ENCODE measurements at regions not wholly inside any gene's neighbourhood (a gene's known extent, or its start where the extent isn't known, plus 50 kb on each side); places are given as distances from the start of the nearest gene placed in this dataset.

GRCh38 chr5:116655431-116655830, 80.8 kb upstream of the SEMA6A start:
- TF ChIP-seq, protein P1, sequence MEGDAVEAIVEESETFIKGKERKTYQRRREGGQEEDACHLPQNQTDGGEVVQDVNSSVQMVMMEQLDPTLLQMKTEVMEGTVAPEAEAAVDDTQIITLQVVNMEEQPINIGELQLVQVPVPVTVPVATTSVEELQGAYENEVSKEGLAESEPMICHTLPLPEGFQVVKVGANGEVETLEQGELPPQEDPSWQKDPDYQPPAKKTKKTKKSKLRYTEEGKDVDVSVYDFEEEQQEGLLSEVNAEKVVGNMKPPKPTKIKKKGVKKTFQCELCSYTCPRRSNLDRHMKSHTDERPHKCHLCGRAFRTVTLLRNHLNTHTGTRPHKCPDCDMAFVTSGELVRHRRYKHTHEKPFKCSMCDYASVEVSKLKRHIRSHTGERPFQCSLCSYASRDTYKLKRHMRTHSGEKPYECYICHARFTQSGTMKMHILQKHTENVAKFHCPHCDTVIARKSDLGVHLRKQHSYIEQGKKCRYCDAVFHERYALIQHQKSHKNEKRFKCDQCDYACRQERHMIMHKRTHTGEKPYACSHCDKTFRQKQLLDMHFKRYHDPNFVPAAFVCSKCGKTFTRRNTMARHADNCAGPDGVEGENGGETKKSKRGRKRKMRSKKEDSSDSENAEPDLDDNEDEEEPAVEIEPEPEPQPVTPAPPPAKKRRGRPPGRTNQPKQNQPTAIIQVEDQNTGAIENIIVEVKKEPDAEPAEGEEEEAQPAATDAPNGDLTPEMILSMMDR (IDR thresholded peaks at IDR 0.05; ENCODE audit: insufficient read depth, low read length, severe bottlenecking): no peak
- DNase-seq (ENCODE audit: low read depth): peak; percentile 60
- FAIRE-seq: no peak
- Histone ChIP-seq H3K4me3 (ENCODE audit: low read depth, low read length) (no peak overlapping the region), H3K27me3 (ENCODE audit: control insufficient read depth, insufficient read depth, low read length) (no peaks in the 10 kb centered on the region), H3K36me3 (ENCODE audit: control insufficient read depth, insufficient read depth, low read length) (no peaks in the 10 kb centered on the region)

- DNase-seq (ENCODE audit: low read depth) (no peak), FAIRE-seq (no peak)
- TF ChIP-seq, protein P1 (IDR thresholded peaks at IDR 0.05; ENCODE audit: insufficient read depth, low read length, severe bottlenecking): no peak
- H3K36me3 ChIP-seq (ENCODE audit: control insufficient read depth, insufficient read depth, low read length): no peaks in the 10 kb centered on the region
- no peaks in the 10 kb centered on the region for H3K27me3 ChIP-seq (ENCODE audit: control insufficient read depth, insufficient read depth, low read length)
- H3K4me3 ChIP-seq (ENCODE audit: low read depth, low read length): no peak overlapping the region
These were observed 80.3 kb upstream of the SEMA6A start for GRCh38 chr5:116654925-116655324.

DNA sequence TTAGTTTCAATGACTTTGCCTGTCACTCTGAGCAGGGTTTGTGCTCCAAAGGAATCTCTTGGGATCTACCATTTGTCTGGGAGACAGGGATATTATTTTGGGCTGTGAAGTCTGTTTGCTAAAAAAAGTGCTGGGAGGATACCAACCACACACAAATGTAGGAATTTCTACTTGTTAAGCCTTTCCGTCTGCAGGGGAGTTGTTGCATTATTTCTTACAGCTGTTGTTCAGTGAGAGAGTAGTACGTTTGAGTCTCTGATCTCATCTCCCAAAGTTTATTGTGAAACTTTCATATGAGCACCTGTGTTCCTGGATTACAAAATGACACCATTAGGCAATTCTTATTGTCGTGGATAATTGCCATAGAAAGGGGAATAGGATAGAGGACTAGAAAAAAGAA, 78.3 kb upstream of the SEMA6A start:
- no peaks in the 10 kb centered on the region for H3K36me3 ChIP-seq (ENCODE audit: control insufficient read depth, insufficient read depth, low read length)
- no peak overlapping the region for H3K4me3 ChIP-seq (ENCODE audit: low read depth, low read length)
- no peaks in the 10 kb centered on the region for H3K27me3 ChIP-seq (ENCODE audit: control insufficient read depth, insufficient read depth, low read length)
- FAIRE-seq (no peak), DNase-seq (ENCODE audit: low read depth) (peak; percentile 76)
- TF ChIP-seq, protein P1 (IDR thresholded peaks at IDR 0.05; ENCODE audit: insufficient read depth, low read length, severe bottlenecking): no peak

- Histone ChIP-seq H3K27me3 (ENCODE audit: control insufficient read depth, insufficient read depth, low read length) (no peaks in the 10 kb centered on the region), H3K36me3 (ENCODE audit: control insufficient read depth, insufficient read depth, low read length) (no peaks in the 10 kb centered on the region), H3K4me3 (ENCODE audit: low read depth, low read length) (no peak overlapping the region)
- TF ChIP-seq, protein P1 (IDR thresholded peaks at IDR 0.05; ENCODE audit: insufficient read depth, low read length, severe bottlenecking): no peak
- peak; percentile 80 for DNase-seq (ENCODE audit: low read depth)
- peak; percentile 23 for FAIRE-seq
These were observed 77.6 kb upstream of the SEMA6A start for GRCh38 chr5:116652196-116652729.

DNA sequence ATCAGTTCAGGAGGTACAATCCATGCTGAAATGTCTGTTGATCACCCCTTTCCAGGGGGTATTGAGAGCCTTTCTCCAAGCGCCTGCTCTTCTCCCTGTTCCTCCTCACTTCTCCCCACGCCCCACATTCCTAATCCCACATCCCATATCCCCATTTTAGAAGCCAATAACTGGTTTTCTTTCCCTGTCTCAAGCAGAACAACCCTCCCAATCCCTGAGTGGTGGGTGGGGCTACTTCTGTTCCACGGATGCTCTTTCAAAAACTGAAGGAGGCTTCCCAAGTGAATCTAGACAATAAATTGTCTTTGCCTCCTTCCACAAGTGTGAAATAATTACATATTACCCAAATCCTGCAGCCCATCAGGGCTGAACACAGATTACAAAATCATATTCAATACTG, 77.0 kb upstream of the SEMA6A start:
- no peak for DNase-seq (ENCODE audit: low read depth)
- H3K36me3 ChIP-seq (ENCODE audit: control insufficient read depth, insufficient read depth, low read length): no peaks in the 10 kb centered on the region
- H3K4me3 ChIP-seq (ENCODE audit: low read depth, low read length): no peak overlapping the region
- H3K27me3 ChIP-seq (ENCODE audit: control insufficient read depth, insufficient read depth, low read length): no peaks in the 10 kb centered on the region
- TF ChIP-seq, protein P1 (IDR thresholded peaks at IDR 0.05; ENCODE audit: insufficient read depth, low read length, severe bottlenecking): no peak
- no peak for FAIRE-seq

GRCh38 chr5:116650964-116651363, 76.3 kb upstream of the SEMA6A start:
- DNase-seq (ENCODE audit: low read depth) (no peak), FAIRE-seq (no peak)
- Histone ChIP-seq H3K36me3 (ENCODE audit: control insufficient read depth, insufficient read depth, low read length) (no peaks in the 10 kb centered on the region), H3K4me3 (ENCODE audit: low read depth, low read length) (no peak overlapping the region), H3K27me3 (ENCODE audit: control insufficient read depth, insufficient read depth, low read length) (no peaks in the 10 kb centered on the region)
- TF ChIP-seq, protein P1 (IDR thresholded peaks at IDR 0.05; ENCODE audit: insufficient read depth, low read length, severe bottlenecking): no peak

All from bronchial epithelial cell (primary cell).